ENCODE measurements at regions not wholly inside any gene's neighbourhood (a gene's known extent, or its start where the extent isn't known, plus 50 kb on each side); places are given as distances from the start of the nearest gene placed in this dataset.
"Not testable (repeated sequence)": the region's sequence is repeated elsewhere in the genome, so short reads cannot be mapped to it uniquely, and the experiment has no call there.

DNA sequence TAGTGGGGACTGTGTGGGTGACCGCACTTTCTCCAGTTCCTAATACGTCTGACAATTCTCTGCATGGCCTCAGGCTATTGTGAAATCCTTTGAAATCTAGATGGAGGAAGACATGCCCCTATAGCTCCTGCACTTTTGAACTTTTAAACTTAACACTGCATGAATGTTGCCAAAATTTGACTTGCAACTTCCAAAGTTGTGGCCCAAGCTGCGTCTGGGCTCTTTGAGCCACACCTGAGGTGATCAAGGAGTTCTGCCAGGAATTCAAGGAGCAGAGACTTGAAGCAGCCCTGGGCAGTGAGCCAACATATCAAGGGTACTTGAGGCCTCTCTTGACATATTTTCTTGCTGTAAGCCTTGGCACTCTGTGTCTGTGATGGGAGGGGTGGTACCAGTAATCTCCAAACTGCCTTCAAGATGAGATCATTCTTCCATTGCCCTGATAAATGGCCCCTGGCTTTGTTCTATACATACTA lies 1336.1 kb upstream of the CDH9 start:
- intact Hi-C loops (cut with DNase I): no loop called here

GRCh38 chr5:28370896-28371295 lies 1332.5 kb upstream of the CDH9 start:
- ATAC-seq: no peak
- DNase-seq (ENCODE audit: missing footprints): no peak
- intact Hi-C loops (cut with DNase I): no loop called here

More for the DNA sequence above, 1336.1 kb upstream of the CDH9 start:
- ATAC-seq (no peak), DNase-seq (ENCODE audit: missing footprints) (no peak)

- intact Hi-C loops (cut with DNase I): no loop called here
- ATAC-seq (no peak), DNase-seq (ENCODE audit: missing footprints) (no peak)
Measured at GRCh38 chr5:28369418-28369817, 1331.0 kb upstream of the CDH9 start.

GRCh38 chr5:28355831-28356230 lies 1317.4 kb upstream of the CDH9 start:
- ATAC-seq (no peak), DNase-seq (ENCODE audit: missing footprints) (no peak)
- intact Hi-C loops (cut with DNase I): no loop called here

GRCh38 chr5:28346696-28347095 lies 1308.3 kb upstream of the CDH9 start:
- ATAC-seq (no peak), DNase-seq (ENCODE audit: missing footprints) (no peak)
- intact Hi-C loops (cut with DNase I): no loop called here

DNA sequence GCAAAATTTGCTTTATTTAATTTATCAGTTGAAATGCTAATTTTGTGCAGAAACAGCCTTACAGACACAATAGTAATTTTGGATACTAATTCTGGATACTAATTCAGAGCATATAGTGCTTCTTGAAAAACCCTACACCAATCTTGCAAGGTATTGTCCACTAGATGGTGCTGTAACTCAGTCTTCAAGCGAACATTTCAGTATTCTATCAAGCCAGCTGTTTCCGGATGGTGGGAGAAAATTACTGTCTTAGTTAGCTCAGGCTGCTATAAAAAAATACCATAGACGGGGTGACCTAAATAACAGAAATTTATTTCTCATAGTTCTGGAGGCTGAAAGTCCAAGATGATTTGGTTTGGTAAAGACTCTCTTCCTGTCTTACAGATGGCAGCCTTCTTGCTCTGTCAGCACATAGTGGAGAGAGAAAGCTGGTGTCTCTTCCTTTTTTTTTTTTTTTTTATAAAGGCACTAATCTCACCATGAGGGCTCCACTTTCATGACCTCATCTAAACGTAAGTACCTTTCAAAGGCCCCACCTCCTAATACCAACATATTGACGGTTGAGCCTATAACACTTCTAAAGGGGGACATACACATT lies 1306.5 kb upstream of the CDH9 start:
- no peak for ATAC-seq
- intact Hi-C loops (cut with DNase I): no loop called here
- DNase-seq (ENCODE audit: missing footprints): no peak

DNA sequence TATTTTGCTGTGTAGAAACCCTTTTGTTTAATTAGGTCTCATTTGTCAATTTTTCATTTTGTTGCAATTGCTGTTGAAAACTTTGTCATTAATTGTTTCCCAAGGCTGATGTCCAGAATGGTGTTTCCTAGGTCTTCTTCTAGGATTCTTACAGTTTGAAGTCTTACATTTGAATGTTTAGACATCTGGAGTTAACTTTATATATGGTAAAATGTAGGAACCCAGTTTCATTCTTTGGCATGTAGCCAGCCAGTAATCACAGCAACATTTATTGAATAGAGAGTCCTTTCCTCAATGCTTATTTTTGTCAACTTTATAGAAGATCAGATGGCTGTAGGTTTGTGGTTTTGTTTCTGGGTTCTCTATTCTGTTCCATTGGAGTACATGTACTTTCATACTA lies 1290.8 kb upstream of the CDH9 start:
- no peak for ATAC-seq
- intact Hi-C loops (cut with DNase I): no loop called here
- DNase-seq (ENCODE audit: missing footprints): no peak

DNA sequence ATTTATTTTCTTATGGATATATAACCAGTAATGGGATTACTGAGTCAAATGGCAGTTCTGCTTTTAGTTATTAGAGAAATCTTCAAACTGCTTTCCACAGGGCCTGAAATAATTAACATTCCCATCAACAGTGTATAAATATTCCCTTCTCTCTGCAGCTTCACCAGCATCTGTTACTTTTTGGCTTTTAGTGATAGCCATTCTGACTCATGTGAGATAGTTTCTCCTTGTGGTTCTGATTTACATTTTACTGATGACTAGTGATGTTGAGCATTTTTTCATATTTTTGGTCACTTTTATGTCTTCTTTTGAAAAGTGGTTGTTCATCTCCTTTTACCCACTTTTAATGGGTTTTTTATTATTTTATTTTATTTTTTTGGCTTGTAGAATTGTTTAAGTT lies 1290.3 kb upstream of the CDH9 start:
- intact Hi-C loops (cut with DNase I): no loop called here
- DNase-seq (ENCODE audit: missing footprints) (no peak), ATAC-seq (no peak)

- intact Hi-C loops (cut with DNase I): no loop called here
- DNase-seq (ENCODE audit: missing footprints) (no peak), ATAC-seq (no peak)
Measured at GRCh38 chr5:28324174-28324573, 1285.8 kb upstream of the CDH9 start.

- intact Hi-C loops (cut with DNase I): no loop called here
- ATAC-seq: no peak
- no peak for DNase-seq (ENCODE audit: missing footprints)
Measured at GRCh38 chr5:28313953-28314352, 1275.6 kb upstream of the CDH9 start.

- ATAC-seq (no peak), DNase-seq (ENCODE audit: missing footprints) (no peak)
- intact Hi-C loops (cut with DNase I): no loop called here
Measured at GRCh38 chr5:28313321-28313951, 1275.0 kb upstream of the CDH9 start.

GRCh38 chr5:28310696-28311095 lies 1272.3 kb upstream of the CDH9 start:
- ATAC-seq: no peak
- intact Hi-C loops (cut with DNase I): no loop called here
- peak; percentile 62 for DNase-seq (ENCODE audit: missing footprints)

- intact Hi-C loops (cut with DNase I): no loop called here
- no peak for ATAC-seq
Measured at GRCh38 chr5:28305891-28306290, 1267.5 kb upstream of the CDH9 start.

DNA sequence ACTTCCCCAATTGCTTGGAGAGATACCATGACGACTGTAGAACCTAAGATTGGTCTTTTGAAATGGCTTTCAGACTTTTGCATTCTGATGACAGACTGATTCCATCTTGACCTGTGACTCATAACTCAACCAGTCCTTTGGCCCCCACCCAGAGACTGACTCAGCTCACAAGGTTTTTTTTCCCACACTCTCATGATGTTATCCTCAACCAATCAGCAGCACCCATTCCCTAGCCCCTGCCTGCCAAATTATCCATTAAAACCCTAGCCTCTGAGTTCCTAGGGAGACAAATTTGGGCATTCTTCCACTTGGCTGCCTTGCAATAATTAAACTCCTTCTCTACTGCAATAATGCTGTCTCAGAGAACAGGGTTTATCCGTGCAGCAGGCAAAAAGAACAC lies 1263.3 kb upstream of the CDH9 start:
- DNase-seq (ENCODE audit: missing footprints) (no peak), ATAC-seq (no peak)
- intact Hi-C loops (cut with DNase I): no loop called here

More at GRCh38 chr5:28305891-28306290, 1267.5 kb upstream of the CDH9 start:
- no peak for DNase-seq (ENCODE audit: missing footprints)

DNA sequence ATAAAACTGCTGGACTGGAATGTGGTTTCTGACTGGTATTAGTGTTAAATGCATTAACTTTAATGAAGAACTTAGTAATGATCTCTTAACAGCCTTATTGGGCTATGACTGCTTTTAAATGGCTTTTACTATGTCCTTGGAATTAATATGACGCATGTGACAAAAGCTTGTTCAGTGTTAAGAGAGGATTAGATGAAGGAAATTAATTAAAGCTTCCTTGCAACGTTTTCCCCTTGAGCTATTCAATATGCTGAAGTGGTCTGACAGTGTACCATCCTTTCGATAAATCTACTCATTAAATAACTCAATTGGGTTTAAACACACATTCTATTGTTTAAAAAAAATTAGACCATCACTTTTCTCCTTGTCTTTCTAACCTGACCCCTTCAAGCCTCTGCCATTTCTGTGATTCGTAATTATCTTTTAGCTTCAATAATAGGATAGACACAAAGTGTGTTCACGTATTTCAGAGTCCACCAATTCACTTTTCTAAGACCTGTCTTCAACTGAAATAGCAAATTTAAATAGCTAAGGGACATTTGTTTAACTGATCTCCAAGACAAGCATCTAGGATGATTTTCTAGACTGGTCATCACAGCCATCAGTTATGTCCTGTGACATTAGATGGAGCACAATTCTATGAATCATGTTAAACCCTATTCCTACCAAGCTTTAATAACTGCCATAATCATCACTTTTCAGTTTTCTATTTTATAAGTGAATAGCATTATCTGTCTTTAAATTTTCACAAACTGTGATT lies 1258.0 kb upstream of the CDH9 start:
- intact Hi-C loops (cut with DNase I): no loop called here
- ATAC-seq (no peak), DNase-seq (ENCODE audit: missing footprints) (no peak)

DNA sequence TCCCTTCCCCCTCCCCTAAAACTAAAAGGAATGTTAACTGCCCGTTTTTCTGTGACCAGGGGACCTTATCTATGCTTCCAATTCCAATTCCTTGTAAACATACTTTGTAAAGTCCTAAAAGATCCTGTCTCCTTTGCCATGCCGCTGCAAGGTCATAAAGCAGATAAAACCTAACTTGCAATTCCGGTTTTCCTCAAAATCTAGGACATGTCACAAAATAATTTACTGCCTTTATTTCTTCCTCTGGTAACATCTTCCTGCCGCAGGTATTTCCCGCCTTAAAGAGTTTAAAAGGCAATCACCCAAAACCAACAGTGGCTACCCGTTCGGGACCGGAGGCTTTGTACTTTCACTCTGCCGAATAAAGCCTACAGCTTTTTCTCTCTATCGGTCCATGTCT lies 1248.6 kb upstream of the CDH9 start:
- intact Hi-C loops (cut with DNase I); ATAC-seq; DNase-seq (ENCODE audit: missing footprints): not testable (repeated sequence)

- no peak for ATAC-seq
- no peak for DNase-seq (ENCODE audit: missing footprints)
- intact Hi-C loops (cut with DNase I): no loop called here
Measured at GRCh38 chr5:28286566-28286965, 1248.2 kb upstream of the CDH9 start.

DNA sequence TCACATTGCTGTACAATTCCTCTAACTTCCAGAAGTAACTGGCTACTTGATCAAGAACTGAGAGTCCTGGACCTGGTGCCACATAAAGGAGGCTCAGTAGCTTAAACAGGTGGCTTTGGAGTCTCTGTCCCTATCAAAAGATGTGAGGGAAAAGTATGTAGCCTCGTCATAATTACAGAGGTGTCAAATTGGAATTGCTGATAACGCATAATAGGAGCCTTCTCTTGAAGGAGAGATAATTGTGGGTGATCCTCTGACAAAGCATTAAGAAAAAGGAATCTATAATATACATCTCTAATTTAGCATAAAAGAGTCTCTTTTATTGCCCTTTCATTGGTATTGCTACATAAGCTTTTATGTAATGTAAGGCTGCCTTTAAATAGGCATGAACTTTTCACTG lies 1246.4 kb upstream of the CDH9 start:
- DNase-seq (ENCODE audit: missing footprints) (no peak), ATAC-seq (no peak)
- intact Hi-C loops (cut with DNase I): no loop called here

DNA sequence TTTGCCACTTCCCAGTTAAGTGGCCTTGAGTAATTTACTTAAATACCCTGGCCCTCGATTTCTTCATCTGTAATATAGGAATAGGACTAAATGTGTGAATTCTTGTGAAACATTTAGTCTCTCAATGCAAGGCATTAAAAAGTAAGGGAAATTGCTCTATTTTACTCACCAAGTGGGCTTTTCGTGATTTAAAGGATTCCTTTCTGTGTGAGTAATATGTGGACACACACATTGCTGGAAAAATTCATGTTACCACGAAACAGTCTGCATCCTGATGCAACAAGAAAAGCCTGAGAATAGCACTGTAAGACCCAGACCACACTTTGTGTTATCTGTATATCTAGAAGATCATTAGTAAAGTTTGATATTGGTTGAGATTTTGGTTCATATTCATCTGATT lies 1243.0 kb upstream of the CDH9 start:
- ATAC-seq (no peak), DNase-seq (ENCODE audit: missing footprints) (no peak)
- intact Hi-C loops (cut with DNase I): no loop called here

DNA sequence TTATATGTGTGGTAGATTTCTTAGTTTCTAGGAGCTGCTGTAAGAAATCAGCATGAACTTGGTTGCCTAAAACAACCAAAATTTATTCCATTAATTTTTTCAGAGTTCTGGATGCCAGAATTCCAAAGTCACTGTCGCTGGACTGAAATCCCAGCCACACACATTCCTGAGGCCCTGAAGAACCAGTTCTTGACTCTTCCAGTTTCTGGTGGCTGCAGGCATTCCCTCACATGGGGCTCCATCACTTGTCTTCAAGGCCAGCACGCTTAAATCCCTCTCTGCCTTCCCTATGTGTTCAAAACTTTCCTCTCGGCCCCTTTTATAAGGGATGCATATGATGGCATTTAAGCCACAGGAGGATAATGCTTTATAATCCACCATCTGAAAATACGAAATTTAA lies 1237.5 kb upstream of the CDH9 start:
- intact Hi-C loops (cut with DNase I): no loop called here
- no peak for ATAC-seq
- DNase-seq (ENCODE audit: missing footprints): no peak

All from Right ventricle myocardium inferior (tissue), 1 donor.